SK-N-SH (cell line): ENCODE measurements at regions not wholly inside any gene's neighbourhood (a gene's known extent, or its start where the extent isn't known, plus 50 kb on each side); places are given as distances from the start of the nearest gene placed in this dataset.

ENCODE experiments used
- CTCF ChIA-PET: fragments of 300-600, 350-600 bp; formaldehyde crosslinking; extraction: SDS; loops from one replicate; lab custom pipeline; 2021; lab: Yijun Ruan, JAX
- POLR2A ChIA-PET: fragments of 350-600 bp; sonication (Branson Sonifier 250); formaldehyde crosslinking; extraction: SDS; loops from one replicate; lab custom pipeline; 2020; ENCODE audit warnings: antibody characterized with exemption, inconsistent platforms; lab: Yijun Ruan, JAX
- DNase-seq: peaks from one replicate; pipeline ENCODE4 v3.0.0; 2012
- H2AFZ ChIP-seq: fragments of 200-600 bp; sonication (generic); 2 replicates; pipeline ENCODE4 v1.8.1; 2016; ENCODE audit warnings: antibody characterized with exemption, mild to moderate bottlenecking, low read depth
- H3F3A ChIP-seq: fragments of 200-600 bp; sonication (generic); replicated peaks from 2 replicates; pipeline ENCODE3; 2016; ENCODE audit warnings: antibody characterized with exemption, mild to moderate bottlenecking; ENCODE audit not compliant: insufficient read depth
- H3K27ac ChIP-seq, 2 experiments: fragments of 200-500 bp in 1 of 2; fragments of 200-600 bp in 1 of 2; sonication (Bioruptor generic) in 1 of 2; sonication (generic), shearing (Covaris generic) in 1 of 2; 2 replicates each; pipeline versions ENCODE4 v1.5.1 to v1.6.1; 2014 to 2016; ENCODE audit warnings: low read depth in 2 of 2, inconsistent platforms in 1 of 2, low read length in 1 of 2, mild to moderate bottlenecking in 1 of 2, mixed read lengths in 1 of 2
- H3K27me3 ChIP-seq: fragments of 200-600 bp; sonication (generic), shearing (Covaris generic); 2 replicates; pipeline ENCODE4 v1.6.1; 2016; ENCODE audit warnings: mixed run types; ENCODE audit not compliant: insufficient read depth
- H3K36me3 ChIP-seq, 2 experiments: fragments of 200-500 bp in 1 of 2; fragments of 200-600 bp in 1 of 2; sonication (Bioruptor generic) in 1 of 2; sonication (generic) in 1 of 2; replicated peaks in 1 of 2; 2 replicates each; pipeline versions ENCODE3 to v1.5.1; 2014 to 2016; ENCODE audit warnings: low read length in 1 of 2, mild to moderate bottlenecking in 1 of 2; ENCODE audit not compliant: insufficient read depth in 2 of 2, control insufficient read depth in 1 of 2
- H3K4me1 ChIP-seq, 2 experiments: fragments of 200-500 bp in 1 of 2; fragments of 200-600 bp in 1 of 2; sonication (Bioruptor generic) in 1 of 2; sonication (generic), shearing (Covaris generic) in 1 of 2; 2 replicates each; pipeline versions ENCODE4 v1.5.1 to v1.6.1; 2014 to 2016; ENCODE audit warnings: low read depth in 1 of 2, low read length in 1 of 2, mixed run types in 1 of 2; ENCODE audit not compliant: insufficient read depth in 2 of 2, control insufficient read depth in 1 of 2
- H3K4me2 ChIP-seq: fragments of 200-600 bp; sonication (generic), shearing (Covaris generic); 2 replicates; pipeline ENCODE4 v1.6.1; 2017; ENCODE audit warnings: mixed run types
- H3K4me3 ChIP-seq, 2 experiments: fragments of 200-500 bp in 1 of 2; fragments of 200-600 bp in 1 of 2; sonication (Bioruptor generic) in 1 of 2; sonication (generic), shearing (Covaris generic) in 1 of 2; 2 replicates each; pipeline versions ENCODE4 v1.5.1 to v1.8.1; 2014 to 2016; ENCODE audit warnings: low read depth in 2 of 2, inconsistent platforms in 1 of 2, low read length in 1 of 2, mild to moderate bottlenecking in 1 of 2, mixed read lengths in 1 of 2, moderate library complexity in 1 of 2
- H3K79me2 ChIP-seq: fragments of 200-600 bp; sonication (generic); 2 replicates; pipeline ENCODE4 v1.8.1; 2017; ENCODE audit warnings: mild to moderate bottlenecking; ENCODE audit not compliant: insufficient read depth
- H3K9ac ChIP-seq: fragments of 200-600 bp; sonication (generic); 2 replicates; pipeline ENCODE4 v1.6.1; 2017; ENCODE audit warnings: mixed run types
- H3K9me2 ChIP-seq: fragments of 200-600 bp; sonication (generic); 2 replicates; pipeline ENCODE4 v1.6.1; 2017; ENCODE audit warnings: mixed run types
- H3K9me3 ChIP-seq: fragments of 200-600 bp; sonication (generic); 2 replicates; pipeline ENCODE4 v1.6.1; 2017; ENCODE audit warnings: mixed run types, mild to moderate bottlenecking, moderate library complexity
- H4K20me1 ChIP-seq: fragments of 200-600 bp; sonication (generic); 2 replicates; pipeline ENCODE4 v1.6.1; 2017; ENCODE audit warnings: mild to moderate bottlenecking, mixed run types; ENCODE audit not compliant: insufficient read depth
- CTCF ChIP-seq: fragments of 200-600 bp; sonication (generic); IDR thresholded peaks from 2 replicates; pipeline ENCODE4 v1.6.1; 2017; ENCODE audit warnings: antibody characterized with exemption, mild to moderate bottlenecking, moderate library complexity
- GABPA ChIP-seq: IDR thresholded peaks from 2 replicates; pipeline ENCODE4 v1.4.0; 2012; ENCODE audit warnings: low read depth, mild to moderate bottlenecking
- NRF1 ChIP-seq: IDR thresholded peaks from 2 replicates; pipeline ENCODE4 v1.6.1; 2012; ENCODE audit warnings: low read depth, mild to moderate bottlenecking, low read length
- RCOR1 ChIP-seq: fragments of 150-350 bp; IDR thresholded peaks from 2 replicates; pipeline ENCODE4 v1.6.1; 2017; ENCODE audit warnings: antibody characterized with exemption, low read length
- USF2 ChIP-seq: fragments of 150-350 bp; IDR thresholded peaks from 2 replicates; pipeline ENCODE4 v1.6.1; 2017; ENCODE audit warnings: antibody characterized with exemption, low read length, low read depth, borderline replicate concordance
- whole genome bisulfite sequencing: methylation state at CpG from one replicate; pipeline ENCODE4 v1.1.6; 2017; ENCODE audit warnings: low lambda C conversion rate; 5-methylcytosine and 5-hydroxymethylcytosine counted together
- TF ChIP-seq, protein P1 (sequence below): IDR thresholded peaks from 2 replicates; pipeline ENCODE4 v1.6.1; 2012; ENCODE audit warnings: mild to moderate bottlenecking, low read depth, low read length, moderate library complexity
- TF ChIP-seq, protein P2 (sequence below): IDR thresholded peaks from 2 replicates; pipeline ENCODE4 v1.4.0; 2012; ENCODE audit warnings: low read depth, borderline replicate concordance
- TF ChIP-seq, protein P3 (sequence below): IDR thresholded peaks from 2 replicates; pipeline ENCODE4; 2012

DNA sequence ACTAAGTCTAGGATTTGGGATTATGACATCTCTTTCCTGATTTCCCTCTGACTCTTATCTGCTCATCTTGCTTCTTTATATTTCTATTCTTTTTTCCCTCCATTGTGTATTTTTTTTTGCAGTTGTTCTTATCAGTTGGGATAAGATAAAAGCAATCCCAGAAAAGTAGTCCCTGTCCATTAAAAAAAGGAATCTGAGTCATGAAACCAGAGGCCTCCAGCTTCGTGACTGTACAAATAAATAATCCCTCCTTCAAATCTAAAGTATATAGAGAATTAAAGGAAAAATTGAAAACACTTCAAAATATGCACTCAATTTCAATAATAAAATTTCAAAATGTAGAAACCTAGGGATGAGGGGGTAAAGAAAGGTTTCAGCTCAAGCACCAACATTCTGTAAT is 317.8 kb upstream of the NT5E start (continued):
- TF ChIP-seq CTCF (no peak), NRF1 (no peak)

- Histone ChIP-seq H3K9me2 (no peaks in the 10 kb centered on the region), H3K27ac (no peak overlapping the region)
Observed at GRCh38 chr6:85130743-85131142, 319.1 kb upstream of the NT5E start.

More at GRCh38 chr6:85130743-85131142, 319.1 kb upstream of the NT5E start:
- Histone ChIP-seq H3K4me1 (0 out of 4 replicates have a peak, but pooled peaks cover 0 to 6% of the 10 kb centered on the region in 2 experiments), H3K36me3 (no peaks in the 10 kb centered on the region), H3K79me2 (no peaks in the 10 kb centered on the region), H3K9me3 (no peaks in the 10 kb centered on the region), H3F3A (no peaks in the 10 kb centered on the region), H2AFZ (no peak overlapping the region)
- 12% methylated on average over 3 of the region's 3 CpGs for WGBS
- TF ChIP-seq, protein P1, sequence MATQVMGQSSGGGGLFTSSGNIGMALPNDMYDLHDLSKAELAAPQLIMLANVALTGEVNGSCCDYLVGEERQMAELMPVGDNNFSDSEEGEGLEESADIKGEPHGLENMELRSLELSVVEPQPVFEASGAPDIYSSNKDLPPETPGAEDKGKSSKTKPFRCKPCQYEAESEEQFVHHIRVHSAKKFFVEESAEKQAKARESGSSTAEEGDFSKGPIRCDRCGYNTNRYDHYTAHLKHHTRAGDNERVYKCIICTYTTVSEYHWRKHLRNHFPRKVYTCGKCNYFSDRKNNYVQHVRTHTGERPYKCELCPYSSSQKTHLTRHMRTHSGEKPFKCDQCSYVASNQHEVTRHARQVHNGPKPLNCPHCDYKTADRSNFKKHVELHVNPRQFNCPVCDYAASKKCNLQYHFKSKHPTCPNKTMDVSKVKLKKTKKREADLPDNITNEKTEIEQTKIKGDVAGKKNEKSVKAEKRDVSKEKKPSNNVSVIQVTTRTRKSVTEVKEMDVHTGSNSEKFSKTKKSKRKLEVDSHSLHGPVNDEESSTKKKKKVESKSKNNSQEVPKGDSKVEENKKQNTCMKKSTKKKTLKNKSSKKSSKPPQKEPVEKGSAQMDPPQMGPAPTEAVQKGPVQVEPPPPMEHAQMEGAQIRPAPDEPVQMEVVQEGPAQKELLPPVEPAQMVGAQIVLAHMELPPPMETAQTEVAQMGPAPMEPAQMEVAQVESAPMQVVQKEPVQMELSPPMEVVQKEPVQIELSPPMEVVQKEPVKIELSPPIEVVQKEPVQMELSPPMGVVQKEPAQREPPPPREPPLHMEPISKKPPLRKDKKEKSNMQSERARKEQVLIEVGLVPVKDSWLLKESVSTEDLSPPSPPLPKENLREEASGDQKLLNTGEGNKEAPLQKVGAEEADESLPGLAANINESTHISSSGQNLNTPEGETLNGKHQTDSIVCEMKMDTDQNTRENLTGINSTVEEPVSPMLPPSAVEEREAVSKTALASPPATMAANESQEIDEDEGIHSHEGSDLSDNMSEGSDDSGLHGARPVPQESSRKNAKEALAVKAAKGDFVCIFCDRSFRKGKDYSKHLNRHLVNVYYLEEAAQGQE, result no peak
- TF ChIP-seq USF2 (no peak), RCOR1 (no peak), GABPA (no peak)
- TF ChIP-seq, protein P2, sequence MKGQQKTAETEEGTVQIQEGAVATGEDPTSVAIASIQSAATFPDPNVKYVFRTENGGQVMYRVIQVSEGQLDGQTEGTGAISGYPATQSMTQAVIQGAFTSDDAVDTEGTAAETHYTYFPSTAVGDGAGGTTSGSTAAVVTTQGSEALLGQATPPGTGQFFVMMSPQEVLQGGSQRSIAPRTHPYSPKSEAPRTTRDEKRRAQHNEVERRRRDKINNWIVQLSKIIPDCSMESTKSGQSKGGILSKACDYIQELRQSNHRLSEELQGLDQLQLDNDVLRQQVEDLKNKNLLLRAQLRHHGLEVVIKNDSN, result no peak
- TF ChIP-seq, protein P3, sequence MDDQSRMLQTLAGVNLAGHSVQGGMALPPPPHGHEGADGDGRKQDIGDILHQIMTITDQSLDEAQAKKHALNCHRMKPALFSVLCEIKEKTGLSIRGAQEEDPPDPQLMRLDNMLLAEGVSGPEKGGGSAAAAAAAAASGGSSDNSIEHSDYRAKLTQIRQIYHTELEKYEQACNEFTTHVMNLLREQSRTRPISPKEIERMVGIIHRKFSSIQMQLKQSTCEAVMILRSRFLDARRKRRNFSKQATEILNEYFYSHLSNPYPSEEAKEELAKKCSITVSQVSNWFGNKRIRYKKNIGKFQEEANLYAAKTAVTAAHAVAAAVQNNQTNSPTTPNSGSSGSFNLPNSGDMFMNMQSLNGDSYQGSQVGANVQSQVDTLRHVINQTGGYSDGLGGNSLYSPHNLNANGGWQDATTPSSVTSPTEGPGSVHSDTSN, result no peak
- TF ChIP-seq, all 33 proteins: peak for 0
- Histone ChIP-seq H3K4me3 (no peak overlapping the region), H3K27me3 (no peaks in the 10 kb centered on the region; the same call in 1 of the 2 replicates), H3K4me2 (no peak overlapping the region), H4K20me1 (no peaks in the 10 kb centered on the region), H3K9ac (no peak overlapping the region)
- ChIA-PET POLR2A (no interaction called here), CTCF (interaction anchor here (0.6 kb wide), 1 partner anchor 847 kb away, joined by 3 read pairs; no protein-coding TSS in a partner anchor)
- no peak for DNase-seq
